MCF 10A (cell line): ENCODE measurements at regions not wholly inside any gene's neighbourhood (a gene's known extent, or its start where the extent isn't known, plus 50 kb on each side); places are given as distances from the start of the nearest gene placed in this dataset.
"Not testable (repeated sequence)": the region's sequence is repeated elsewhere in the genome, so short reads cannot be mapped to it uniquely, and the experiment has no call there.

ENCODE experiments used
- BruUV-seq: library from RNA; stranded (reverse); fragments of 400-500 nt; replicated peaks from 2 replicates; lab custom pipeline; 2021; lab: Mats Ljungman, UMichigan
- CTCF ChIA-PET: fragments of 300-600 bp; sonication (Branson Sonifier 250); formaldehyde crosslinking; extraction: SDS; loops from one replicate; lab custom pipeline; 2021; ENCODE audit warnings: antibody characterized with exemption, inconsistent platforms; lab: Yijun Ruan, JAX
- POLR2A ChIA-PET: fragments of 300-600, 350-650 bp; sonication (Branson Sonifier 250); formaldehyde crosslinking; extraction: SDS; loops from one replicate; lab custom pipeline; 2020; ENCODE audit warnings: antibody characterized with exemption, inconsistent platforms; lab: Yijun Ruan, JAX
- DNase-seq: peaks from one replicate; pipeline ENCODE4 v3.0.0-alpha.2; 2018; ENCODE audit not compliant: unreplicated experiment
- H3K27ac Mint-ChIP-seq: one replicate; pipeline ENCODE4 v1.8.0; 2022; ENCODE audit warnings: mild to moderate bottlenecking, low read depth, mixed read lengths; ENCODE audit not compliant: unreplicated experiment
- H3K27me3 Mint-ChIP-seq: one replicate; pipeline ENCODE4 v1.8.0; 2022; ENCODE audit warnings: mixed read lengths; ENCODE audit not compliant: insufficient read depth, unreplicated experiment
- H3K36me3 Mint-ChIP-seq: one replicate; pipeline ENCODE4 v1.8.0; 2022; ENCODE audit warnings: mild to moderate bottlenecking, moderate library complexity, mixed read lengths; ENCODE audit not compliant: insufficient read depth, unreplicated experiment
- H3K4me1 Mint-ChIP-seq: one replicate; pipeline ENCODE4 v1.8.0; 2022; ENCODE audit warnings: mixed read lengths; ENCODE audit not compliant: insufficient read depth, unreplicated experiment
- H3K4me3 Mint-ChIP-seq: one replicate; pipeline ENCODE4 v1.8.0; 2022; ENCODE audit warnings: mild to moderate bottlenecking, moderate library complexity, mixed read lengths; ENCODE audit not compliant: unreplicated experiment
- H3K9me3 Mint-ChIP-seq: one replicate; pipeline ENCODE4 v1.8.0; 2022; ENCODE audit warnings: mixed read lengths; ENCODE audit not compliant: unreplicated experiment
- CTCF ChIP-seq: fragments of 200-600 bp; IDR thresholded peaks from one replicate; pipeline ENCODE4 v1.8.0; 2022; ENCODE audit warnings: antibody characterized with exemption, mild to moderate bottlenecking; ENCODE audit not compliant: unreplicated experiment
- intact Hi-C: fragments of 100-400 bp; cut with micrococcal nuclease; formaldehyde crosslinking; loops from 2 replicates; pipeline ENCODE4 v1.14.1; 2022

- CTCF ChIA-PET: interaction anchor here (0.6 to 1.6 kb wide), 7 partner anchors 16 to 645 kb away, joined by 3 to 13 read pairs (median 3); partner anchors contain the start of gene TDRD7
Measured at GRCh38 chr9:97237311-97237786, 70.1 kb upstream of the CCDC180 start.

GRCh38 chr9:97233009-97233400, 74.5 kb upstream of the CCDC180 start:
- BruUV-seq, H3K4me1 Mint-ChIP-seq, intact Hi-C loops, DNase-seq, POLR2A ChIA-PET, H3K27ac Mint-ChIP-seq, H3K27me3 Mint-ChIP-seq, H3K4me3 Mint-ChIP-seq, H3K36me3 Mint-ChIP-seq, H3K9me3 Mint-ChIP-seq, CTCF ChIA-PET: not testable (repeated sequence)

More at GRCh38 chr9:97237311-97237786, 70.1 kb upstream of the CCDC180 start:
- DNase-seq: no peak
- no peak for TF ChIP-seq CTCF
- no peaks in the 10 kb centered on the region for H3K9me3 Mint-ChIP-seq
- peak overlapping the region; percentile 91 for H3K27ac Mint-ChIP-seq
- intact Hi-C loops: loop anchor here (5.0 kb wide), 1 partner anchor 380 kb away; no protein-coding TSS in a partner anchor
- POLR2A ChIA-PET: interaction anchor here (0.6 to 2.4 kb wide), 9 partner anchors 16 to 461 kb away, joined by 3 to 29 read pairs (median 5); partner anchors contain the start of genes NCBP1, TSTD2 and ZNF782
- no TSS peak for BruUV-seq
- peak overlapping the region; percentile 92 for H3K4me3 Mint-ChIP-seq
- H3K4me1 Mint-ChIP-seq: peaks cover 9% of the 10 kb centered on the region
- peaks cover 5% of the 10 kb centered on the region for H3K36me3 Mint-ChIP-seq
- no peaks in the 10 kb centered on the region for H3K27me3 Mint-ChIP-seq

GRCh38 chr9:97232060-97233008, 75.1 kb upstream of the CCDC180 start:
- H3K4me1 Mint-ChIP-seq, H3K36me3 Mint-ChIP-seq, POLR2A ChIA-PET, H3K9me3 Mint-ChIP-seq, BruUV-seq, intact Hi-C loops, CTCF ChIA-PET, H3K27ac Mint-ChIP-seq, H3K27me3 Mint-ChIP-seq, H3K4me3 Mint-ChIP-seq: not testable (repeated sequence)
- peak; percentile 21 for DNase-seq

- ChIA-PET CTCF (interaction anchor here (0.6 to 1.8 kb wide), 3 partner anchors 179 to 363 kb away, joined by 3 to 8 read pairs (median 4); no protein-coding TSS in a partner anchor), POLR2A (interaction anchor here (0.8 kb wide), 1 partner anchor 16 kb away, joined by 4 read pairs; no protein-coding TSS in a partner anchor)
- intact Hi-C loops, DNase-seq, H3K36me3 Mint-ChIP-seq, H3K4me1 Mint-ChIP-seq, BruUV-seq, H3K4me3 Mint-ChIP-seq, H3K9me3 Mint-ChIP-seq, H3K27ac Mint-ChIP-seq: not testable (repeated sequence)
- peaks cover 36% of the 10 kb centered on the region for H3K27me3 Mint-ChIP-seq
Measured at GRCh38 chr9:97222393-97222792, 85.1 kb upstream of the CCDC180 start.

GRCh38 chr9:97221478-97222355, 85.7 kb upstream of the CCDC180 start:
- ChIA-PET CTCF (interaction anchor here (0.6 to 1.8 kb wide), 9 partner anchors 8 to 408 kb away, joined by 3 to 8 read pairs (median 3); no protein-coding TSS in a partner anchor), POLR2A (interaction anchor here (0.7 to 1.8 kb wide), 3 partner anchors 16 to 367 kb away, joined by 3 to 29 read pairs (median 3); partner anchors contain the start of gene ZNF782)
- Mint-ChIP-seq H3K27ac (peak overlapping the region; percentile 69), H3K27me3 (peaks cover 36% of the 10 kb centered on the region), H3K4me3 (peak overlapping the region; percentile 77)
- H3K4me1 Mint-ChIP-seq, H3K9me3 Mint-ChIP-seq, BruUV-seq, H3K36me3 Mint-ChIP-seq, intact Hi-C loops: not testable (repeated sequence)
- DNase-seq: peak; percentile 34
